ENCODE measurements at regions not wholly inside any gene's neighbourhood (a gene's known extent, or its start where the extent isn't known, plus 50 kb on each side); places are given as distances from the start of the nearest gene placed in this dataset.

GRCh38 chr5:58066076-58066475, 393.8 kb downstream of the PLK2 start:
- Mint-ChIP-seq H3K4me3 (no peak overlapping the region), H3K9me3 (no peaks in the 10 kb centered on the region), H3K27ac (no peak overlapping the region), H3K36me3 (ENCODE audit: low read depth) (no peaks in the 10 kb centered on the region), H3K4me1 (ENCODE audit: low read depth) (no peaks in the 10 kb centered on the region), H3K27me3 (no peaks in the 10 kb centered on the region)
- intact Hi-C loops (cut with micrococcal nuclease), result no loop called here
- no peak for TF ChIP-seq CTCF (IDR thresholded peaks at IDR 0.05)
- no peak for ATAC-seq
- POLR2A ChIA-PET, result no interaction called here
- CTCF ChIA-PET, result no interaction called here
- no peak for DNase-seq

- Mint-ChIP-seq H3K27me3 (no peaks in the 10 kb centered on the region), H3K9me3 (no peaks in the 10 kb centered on the region), H3K36me3 (ENCODE audit: low read depth) (no peaks in the 10 kb centered on the region), H3K27ac (no peak overlapping the region), H3K4me1 (ENCODE audit: low read depth) (no peaks in the 10 kb centered on the region), H3K4me3 (no peak overlapping the region)
- DNase-seq (no peak), ATAC-seq (no peak)
- intact Hi-C loops (cut with micrococcal nuclease), result no loop called here
- POLR2A ChIA-PET, result no interaction called here
- no peak for TF ChIP-seq CTCF (IDR thresholded peaks at IDR 0.05)
- CTCF ChIA-PET, result no interaction called here
Observed at GRCh38 chr5:58064801-58065200, 395.1 kb downstream of the PLK2 start.

- TF ChIP-seq CTCF (IDR thresholded peaks at IDR 0.05), result no peak
- H3K4me3 Mint-ChIP-seq, result no peak overlapping the region
- no peaks in the 10 kb centered on the region for H3K36me3 Mint-ChIP-seq (ENCODE audit: low read depth)
- CTCF ChIA-PET, result no interaction called here
- intact Hi-C loops (cut with micrococcal nuclease), result no loop called here
- ATAC-seq (no peak), DNase-seq (no peak)
- H3K27me3 Mint-ChIP-seq, result no peaks in the 10 kb centered on the region
- H3K27ac Mint-ChIP-seq, result no peak overlapping the region
- H3K9me3 Mint-ChIP-seq, result no peaks in the 10 kb centered on the region
- POLR2A ChIA-PET, result interaction anchor here (0.6 kb wide), 1 partner anchor 1135 kb away, joined by 3 read pairs; no protein-coding TSS in a partner anchor
- H3K4me1 Mint-ChIP-seq (ENCODE audit: low read depth), result no peaks in the 10 kb centered on the region
Observed at GRCh38 chr5:58060996-58061395, 398.9 kb downstream of the PLK2 start.

GRCh38 chr5:58057324-58057723, 402.6 kb downstream of the PLK2 start:
- ChIA-PET CTCF (no interaction called here), POLR2A (no interaction called here)
- no peaks in the 10 kb centered on the region for H3K27me3 Mint-ChIP-seq
- intact Hi-C loops (cut with micrococcal nuclease), result no loop called here
- no peaks in the 10 kb centered on the region for H3K4me1 Mint-ChIP-seq (ENCODE audit: low read depth)
- H3K27ac Mint-ChIP-seq, result no peak overlapping the region
- peaks cover 2% of the 10 kb centered on the region for H3K9me3 Mint-ChIP-seq
- DNase-seq, result no peak
- no peak overlapping the region for H3K4me3 Mint-ChIP-seq
- H3K36me3 Mint-ChIP-seq (ENCODE audit: low read depth), result no peaks in the 10 kb centered on the region
- ATAC-seq, result no peak
- TF ChIP-seq CTCF (IDR thresholded peaks at IDR 0.05), result no peak

- no peak overlapping the region for H3K4me3 Mint-ChIP-seq
- no peaks in the 10 kb centered on the region for H3K36me3 Mint-ChIP-seq (ENCODE audit: low read depth)
- intact Hi-C loops (cut with micrococcal nuclease), result no loop called here
- TF ChIP-seq CTCF (IDR thresholded peaks at IDR 0.05), result no peak
- no peaks in the 10 kb centered on the region for H3K27me3 Mint-ChIP-seq
- ChIA-PET POLR2A (no interaction called here), CTCF (no interaction called here)
- H3K9me3 Mint-ChIP-seq, result peaks cover 2% of the 10 kb centered on the region
- no peaks in the 10 kb centered on the region for H3K4me1 Mint-ChIP-seq (ENCODE audit: low read depth)
- no peak overlapping the region for H3K27ac Mint-ChIP-seq
- ATAC-seq (no peak), DNase-seq (no peak)
Observed at GRCh38 chr5:58056546-58056945, 403.3 kb downstream of the PLK2 start.
